HEK293 (cell line): ENCODE measurements at regions not wholly inside any gene's neighbourhood (a gene's known extent, or its start where the extent isn't known, plus 50 kb on each side); places are given as distances from the start of the nearest gene placed in this dataset.

ENCODE experiments used
- CTCF ChIA-PET: fragments of 350-600 bp; formaldehyde crosslinking; extraction: SDS; loops from one replicate; lab custom pipeline; 2021; ENCODE audit warnings: antibody characterized with exemption; lab: Yijun Ruan, JAX
- POLR2A ChIA-PET: fragments of 300-600 bp; formaldehyde crosslinking; extraction: SDS; loops from one replicate; lab custom pipeline; 2020; ENCODE audit warnings: antibody characterized with exemption, inconsistent platforms; lab: Yijun Ruan, JAX
- H3K27ac ChIP-seq: fragments of 200-500 bp; sonication (Bioruptor generic); 2 replicates; pipeline ENCODE4 v1.5.1; 2014; ENCODE audit warnings: low read depth, low read length, control low read depth, inconsistent platforms; ENCODE audit errors: extremely low read depth
- H3K36me3 ChIP-seq, 2 experiments: fragments of 200-500 bp in 1 of 2; sonication (Bioruptor generic) in 1 of 2; 1 replicate in 1 of 2; 2 replicates in 1 of 2; pipeline ENCODE4 v1.5.1; 2014 to 2017; ENCODE audit warnings: inconsistent platforms in 2 of 2, low read length in 2 of 2; ENCODE audit not compliant: control insufficient read depth in 2 of 2, insufficient read depth in 1 of 2
- H3K4me1 ChIP-seq: fragments of 200-500 bp; sonication (Bioruptor generic); 2 replicates; pipeline ENCODE4 v1.5.1; 2014; ENCODE audit warnings: mild to moderate bottlenecking, low read length, inconsistent platforms; ENCODE audit not compliant: control insufficient read depth, insufficient read depth
- H3K4me3 ChIP-seq: 2 replicates; pipeline ENCODE4 v1.5.1; 2011; ENCODE audit warnings: low read depth, mild to moderate bottlenecking, control low read depth, low read length, moderate library complexity
- H3K9me3 ChIP-seq: fragments of 200-500 bp; sonication (Bioruptor generic); 2 replicates; pipeline ENCODE4 v1.5.1; 2014; ENCODE audit warnings: low read depth, low read length, inconsistent platforms; ENCODE audit not compliant: control insufficient read depth, insufficient read depth
- EGR2 ChIP-seq: fragments of 450-650 bp; formaldehyde crosslinking; IDR thresholded peaks from 2 replicates; pipeline ENCODE4 v1.5.1; 2016; ENCODE audit warnings: low read depth, missing biosample characterization, missing genetic modification characterization
- GFI1B ChIP-seq: fragments of 450-650 bp; formaldehyde crosslinking; IDR thresholded peaks from 2 replicates; pipeline ENCODE4 v1.5.1; 2016; ENCODE audit warnings: missing biosample characterization, missing genetic modification characterization
- MEIS1 ChIP-seq: sonication (generic); formaldehyde crosslinking; IDR thresholded peaks from 2 replicates; pipeline ENCODE4 v1.8.1; 2022; ENCODE audit warnings: missing genetic modification reagents, mild to moderate bottlenecking, borderline replicate concordance
- OSR2 ChIP-seq: fragments of 450-650 bp; formaldehyde crosslinking; IDR thresholded peaks from 2 replicates; pipeline ENCODE4 v1.5.1; 2016; ENCODE audit warnings: missing biosample characterization, missing genetic modification characterization
- SCRT1 ChIP-seq: fragments of 450-650 bp; formaldehyde crosslinking; IDR thresholded peaks from 2 replicates; pipeline ENCODE4 v1.5.1; 2016; ENCODE audit warnings: missing biosample characterization, missing genetic modification characterization, borderline replicate concordance
- SETDB1 ChIP-seq: IDR thresholded peaks from one replicate; pipeline ENCODE4 v1.6.1; 2017; ENCODE audit warnings: mild to moderate bottlenecking, low read length, moderate library complexity, mixed read lengths; ENCODE audit not compliant: insufficient read length
- WT1 ChIP-seq: fragments of 450-650 bp; formaldehyde crosslinking; IDR thresholded peaks from 2 replicates; pipeline ENCODE4 v1.5.1; 2016; ENCODE audit warnings: missing biosample characterization, missing genetic modification characterization
- ZBTB1 ChIP-seq: fragments of 450-650 bp; formaldehyde crosslinking; IDR thresholded peaks from 2 replicates; pipeline ENCODE4 v1.5.1; 2016; ENCODE audit warnings: missing biosample characterization, missing genetic modification characterization
- ZFHX2 ChIP-seq: fragments of 450-650 bp; formaldehyde crosslinking; conservative IDR thresholded peaks from 2 replicates; pipeline ENCODE4 v1.5.1; 2016; ENCODE audit warnings: missing biosample characterization, missing genetic modification characterization
- ZFP3 ChIP-seq: fragments of 450-650 bp; formaldehyde crosslinking; IDR thresholded peaks from 2 replicates; pipeline ENCODE4 v1.5.1; 2016; ENCODE audit warnings: low read depth, missing biosample characterization, missing genetic modification characterization
- ZNF114 ChIP-seq: fragments of 450-650 bp; formaldehyde crosslinking; IDR thresholded peaks from 2 replicates; pipeline ENCODE4 v1.5.0; 2017; ENCODE audit warnings: missing biosample characterization, missing genetic modification characterization
- ZNF157 ChIP-seq: fragments of 450-650 bp; formaldehyde crosslinking; IDR thresholded peaks from 2 replicates; pipeline ENCODE4 v1.5.1; 2016; ENCODE audit warnings: missing biosample characterization, missing genetic modification characterization
- ZNF211 ChIP-seq: fragments of 450-650 bp; formaldehyde crosslinking; IDR thresholded peaks from 2 replicates; pipeline ENCODE4 v1.5.1; 2016; ENCODE audit warnings: low read depth, missing biosample characterization, missing genetic modification characterization
- ZNF214 ChIP-seq: fragments of 450-650 bp; formaldehyde crosslinking; IDR thresholded peaks from 2 replicates; pipeline ENCODE4 v1.5.1; 2017; ENCODE audit warnings: missing biosample characterization, mild to moderate bottlenecking, missing genetic modification characterization, borderline replicate concordance
- ZNF266 ChIP-seq: fragments of 450-650 bp; formaldehyde crosslinking; IDR thresholded peaks from 2 replicates; pipeline ENCODE4 v1.5.1; 2016; ENCODE audit warnings: missing biosample characterization, missing genetic modification characterization, low read depth
- ZNF302 ChIP-seq: fragments of 450-650 bp; formaldehyde crosslinking; IDR thresholded peaks from 2 replicates; pipeline ENCODE4 v1.5.1; 2016; ENCODE audit warnings: missing biosample characterization, missing genetic modification characterization, low read depth
- ZNF398 ChIP-seq: fragments of 450-650 bp; formaldehyde crosslinking; IDR thresholded peaks from 2 replicates; pipeline ENCODE4 v1.5.1; 2017; ENCODE audit warnings: missing biosample characterization, missing genetic modification characterization
- ZNF416 ChIP-seq: fragments of 450-650 bp; formaldehyde crosslinking; IDR thresholded peaks from 2 replicates; pipeline ENCODE4 v1.5.1; 2016; ENCODE audit warnings: missing biosample characterization, missing genetic modification characterization
- ZNF670 ChIP-seq: fragments of 450-650 bp; formaldehyde crosslinking; IDR thresholded peaks from 2 replicates; pipeline ENCODE4 v1.5.1; 2016; ENCODE audit warnings: missing biosample characterization, missing genetic modification characterization, low read depth
- TF ChIP-seq, protein P1 (sequence below): fragments of 450-650 bp; formaldehyde crosslinking; IDR thresholded peaks from 2 replicates; pipeline ENCODE4 v1.5.1; 2016; ENCODE audit warnings: missing biosample characterization, missing genetic modification characterization
- TF ChIP-seq, protein P2 (sequence below): fragments of 450-650 bp; formaldehyde crosslinking; IDR thresholded peaks from 2 replicates; pipeline ENCODE4 v1.5.1; 2017; ENCODE audit warnings: missing biosample characterization, missing genetic modification characterization
- TF ChIP-seq, protein P3 (sequence below): fragments of 450-650 bp; formaldehyde crosslinking; IDR thresholded peaks from 2 replicates; pipeline ENCODE4 v1.5.1; 2016; ENCODE audit warnings: missing biosample characterization, missing genetic modification characterization

GRCh38 chr17:79543531-79543930, 67.3 kb downstream of the RBFOX3 start (continued):
- TF ChIP-seq, protein P1, sequence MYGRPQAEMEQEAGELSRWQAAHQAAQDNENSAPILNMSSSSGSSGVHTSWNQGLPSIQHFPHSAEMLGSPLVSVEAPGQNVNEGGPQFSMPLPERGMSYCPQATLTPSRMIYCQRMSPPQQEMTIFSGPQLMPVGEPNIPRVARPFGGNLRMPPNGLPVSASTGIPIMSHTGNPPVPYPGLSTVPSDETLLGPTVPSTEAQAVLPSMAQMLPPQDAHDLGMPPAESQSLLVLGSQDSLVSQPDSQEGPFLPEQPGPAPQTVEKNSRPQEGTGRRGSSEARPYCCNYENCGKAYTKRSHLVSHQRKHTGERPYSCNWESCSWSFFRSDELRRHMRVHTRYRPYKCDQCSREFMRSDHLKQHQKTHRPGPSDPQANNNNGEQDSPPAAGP (tag by site-specific recombination), result no peak
- TF ChIP-seq, protein P2, sequence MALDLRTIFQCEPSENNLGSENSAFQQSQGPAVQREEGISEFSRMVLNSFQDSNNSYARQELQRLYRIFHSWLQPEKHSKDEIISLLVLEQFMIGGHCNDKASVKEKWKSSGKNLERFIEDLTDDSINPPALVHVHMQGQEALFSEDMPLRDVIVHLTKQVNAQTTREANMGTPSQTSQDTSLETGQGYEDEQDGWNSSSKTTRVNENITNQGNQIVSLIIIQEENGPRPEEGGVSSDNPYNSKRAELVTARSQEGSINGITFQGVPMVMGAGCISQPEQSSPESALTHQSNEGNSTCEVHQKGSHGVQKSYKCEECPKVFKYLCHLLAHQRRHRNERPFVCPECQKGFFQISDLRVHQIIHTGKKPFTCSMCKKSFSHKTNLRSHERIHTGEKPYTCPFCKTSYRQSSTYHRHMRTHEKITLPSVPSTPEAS (tag by site-specific recombination), result no peak

GRCh38 chr17:79542718-79543117, 68.1 kb downstream of the RBFOX3 start:
- Histone ChIP-seq H3K36me3 (no peaks in the 10 kb centered on the region), H3K4me3 (no peak overlapping the region), H3K9me3 (no peaks in the 10 kb centered on the region), H3K27ac (no peak overlapping the region), H3K4me1 (no peaks in the 10 kb centered on the region)
- ChIA-PET CTCF (interaction anchor here (1.0 kb wide), 1 partner anchor 46 kb away, joined by 4 read pairs; no protein-coding TSS in a partner anchor), POLR2A (no interaction called here)
- no peak for TF ChIP-seq ZNF302 (tag by site-specific recombination)
- TF ChIP-seq MEIS1, result no peak
- TF ChIP-seq ZNF266 (tag by site-specific recombination), result no peak
- TF ChIP-seq SCRT1 (tag by site-specific recombination), result no peak
- no peak for TF ChIP-seq ZNF114
- TF ChIP-seq ZNF214, result no peak
- TF ChIP-seq, protein P3, sequence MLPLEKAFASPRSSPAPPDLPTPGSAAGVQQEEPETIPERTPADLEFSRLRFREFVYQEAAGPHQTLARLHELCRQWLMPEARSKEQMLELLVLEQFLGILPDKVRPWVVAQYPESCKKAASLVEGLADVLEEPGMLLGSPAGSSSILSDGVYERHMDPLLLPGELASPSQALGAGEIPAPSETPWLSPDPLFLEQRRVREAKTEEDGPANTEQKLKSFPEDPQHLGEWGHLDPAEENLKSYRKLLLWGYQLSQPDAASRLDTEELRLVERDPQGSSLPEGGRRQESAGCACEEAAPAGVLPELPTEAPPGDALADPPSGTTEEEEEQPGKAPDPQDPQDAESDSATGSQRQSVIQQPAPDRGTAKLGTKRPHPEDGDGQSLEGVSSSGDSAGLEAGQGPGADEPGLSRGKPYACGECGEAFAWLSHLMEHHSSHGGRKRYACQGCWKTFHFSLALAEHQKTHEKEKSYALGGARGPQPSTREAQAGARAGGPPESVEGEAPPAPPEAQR (tag by site-specific recombination), result no peak
- TF ChIP-seq ZNF670, result no peak
- no peak for TF ChIP-seq ZFP3 (tag by site-specific recombination)
- no peak for TF ChIP-seq GFI1B (tag by site-specific recombination)
- no peak for TF ChIP-seq WT1 (tag by site-specific recombination)
- TF ChIP-seq ZNF416 (tag by site-specific recombination), result no peak
- no peak for TF ChIP-seq OSR2
- no peak for TF ChIP-seq ZFHX2 (tag by site-specific recombination)
- no peak for TF ChIP-seq ZNF157
- TF ChIP-seq ZBTB1 (tag by site-specific recombination), result no peak

DNA sequence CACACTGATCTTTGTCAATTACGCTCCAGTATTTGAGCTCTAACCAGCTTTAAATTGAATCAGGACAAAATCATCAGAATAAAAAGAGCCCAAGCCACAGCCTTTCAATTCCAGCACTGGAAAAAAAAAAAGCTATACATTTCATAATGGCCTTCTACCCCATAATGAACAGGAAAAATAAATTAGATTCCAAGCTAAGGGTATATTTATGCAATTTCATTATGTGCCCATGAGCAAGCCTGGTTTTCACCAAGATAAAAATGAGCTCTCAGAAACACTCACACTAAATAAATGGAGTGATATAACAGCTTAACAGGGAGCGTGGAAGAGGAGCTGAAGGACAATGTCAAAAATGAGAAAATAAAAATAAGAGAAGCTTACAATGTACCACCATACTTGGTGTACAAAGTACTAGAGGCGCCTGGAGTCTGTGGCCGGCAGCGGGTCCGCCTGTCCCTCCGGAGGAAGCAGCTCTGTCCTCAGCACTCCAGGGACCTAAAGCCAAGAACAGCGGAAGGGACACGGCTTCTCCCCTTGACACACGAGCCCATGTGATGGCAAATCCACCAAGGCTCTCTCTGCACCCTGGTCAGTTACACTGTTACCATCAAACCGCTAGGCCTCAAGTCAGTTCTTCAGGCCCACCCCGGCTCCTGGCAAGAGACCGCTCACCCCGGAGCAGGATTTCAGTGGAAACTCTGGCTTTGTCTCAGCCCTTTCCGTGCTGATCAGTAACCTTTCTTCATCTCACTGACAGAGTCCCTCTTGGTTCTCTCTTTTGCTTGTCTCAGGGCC, 69.6 kb downstream of the RBFOX3 start:
- H3K4me3 ChIP-seq, result no peak overlapping the region
- H3K4me1 ChIP-seq, result no peaks in the 10 kb centered on the region
- no peaks in the 10 kb centered on the region for H3K9me3 ChIP-seq
- TF ChIP-seq ZNF398 (tag by site-specific recombination) (no peak), OSR2 (no peak), ZNF211 (tag by site-specific recombination) (no peak), EGR2 (tag by site-specific recombination) (no peak), SETDB1 (no peak)
- TF ChIP-seq, all 188 proteins: peak for 0
- ChIA-PET CTCF (interaction anchor here (0.7 to 0.8 kb wide), 2 partner anchors 294 to 434 kb away, joined by 3 read pairs; no protein-coding TSS in a partner anchor), POLR2A (no interaction called here)
- no peaks in the 10 kb centered on the region for H3K36me3 ChIP-seq
- H3K27ac ChIP-seq, result no peak overlapping the region
